GM23338 (cell line): ENCODE measurements at regions not wholly inside any gene's neighbourhood (a gene's known extent, or its start where the extent isn't known, plus 50 kb on each side); places are given as distances from the start of the nearest gene placed in this dataset.

ENCODE experiments used
- ATAC-seq: fragments of 200-7000 bp; cut with Tn5 transposase; 3 replicates; pipeline ENCODE4 v1.9.1; 2020
- DNase-seq: peaks from one replicate; pipeline ENCODE4 v3.0.0-alpha.2; 2015; ENCODE audit warnings: low spot score
- H2AFZ ChIP-seq: fragments of 200-600 bp; sonication (generic); 2 replicates; pipeline ENCODE4 v1.8.0; 2016; ENCODE audit warnings: antibody characterized with exemption, mild to moderate bottlenecking, moderate library complexity
- H3F3A ChIP-seq: fragments of 200-600 bp; sonication (generic); replicated peaks from 2 replicates; pipeline ENCODE4 v1.8.0; 2017; ENCODE audit warnings: antibody characterized with exemption, mixed run types, low read depth
- H3K27ac ChIP-seq: fragments of 200-600 bp; sonication (generic); 2 replicates; pipeline ENCODE4 v1.6.1; 2016; ENCODE audit warnings: low read depth
- H3K27me3 ChIP-seq: fragments of 200-600 bp; sonication (generic); 2 replicates; pipeline ENCODE4 v1.8.0; 2016; ENCODE audit warnings: mild to moderate bottlenecking, mixed run types, moderate library complexity; ENCODE audit not compliant: insufficient read depth
- H3K36me3 ChIP-seq: fragments of 200-600 bp; sonication (generic); 2 replicates; pipeline ENCODE4 v1.8.0; 2016; ENCODE audit warnings: mild to moderate bottlenecking; ENCODE audit not compliant: insufficient read depth
- H3K4me1 ChIP-seq: fragments of 200-600 bp; sonication (generic); 2 replicates; pipeline ENCODE4 v1.8.0; 2016; ENCODE audit warnings: mild to moderate bottlenecking, moderate library complexity; ENCODE audit not compliant: insufficient read depth
- H3K4me2 ChIP-seq: fragments of 200-600 bp; sonication (generic); 2 replicates; pipeline ENCODE4 v1.7.1; 2017; ENCODE audit warnings: mixed run types
- H3K4me3 ChIP-seq: fragments of 200-600 bp; sonication (generic); 2 replicates; pipeline ENCODE4 v1.6.1; 2016; ENCODE audit warnings: mixed run types
- H3K79me2 ChIP-seq: fragments of 200-600 bp; sonication (generic); replicated peaks from 2 replicates; pipeline ENCODE4 v1.8.0; 2017; ENCODE audit warnings: mild to moderate bottlenecking; ENCODE audit not compliant: insufficient read depth
- H3K9me2 ChIP-seq: fragments of 200-600 bp; sonication (generic); 2 replicates; pipeline ENCODE4 v1.8.0; 2017; ENCODE audit not compliant: insufficient read depth
- H4K20me1 ChIP-seq: fragments of 200-600 bp; sonication (generic); replicated peaks from 2 replicates; pipeline ENCODE4 v1.8.0; 2017; ENCODE audit warnings: mild to moderate bottlenecking; ENCODE audit not compliant: insufficient read depth
- H3K27ac Mint-ChIP-seq: 2 replicates; pipeline ENCODE4 v1.8.0; 2020; ENCODE audit warnings: inconsistent platforms, mild to moderate bottlenecking, moderate library complexity, mixed read lengths
- H3K27me3 Mint-ChIP-seq: 3 replicates; pipeline ENCODE4 v1.8.0; 2022; ENCODE audit warnings: low read depth, mild to moderate bottlenecking, moderate library complexity, mixed read lengths, inconsistent platforms; ENCODE audit not compliant: insufficient read depth, poor library complexity
- H3K36me3 Mint-ChIP-seq: 3 replicates; pipeline ENCODE4 v1.8.0; 2021; ENCODE audit warnings: low read depth, mild to moderate bottlenecking, inconsistent platforms, moderate library complexity, mixed read lengths
- H3K4me1 Mint-ChIP-seq: 3 replicates; pipeline ENCODE4 v1.8.0; 2020; ENCODE audit warnings: mild to moderate bottlenecking, inconsistent platforms, mixed read lengths
- H3K4me3 Mint-ChIP-seq: 3 replicates; pipeline ENCODE4 v1.8.0; 2021; ENCODE audit warnings: moderate library complexity, mild to moderate bottlenecking, inconsistent platforms, mixed read lengths
- H3K9me3 Mint-ChIP-seq: 3 replicates; pipeline ENCODE4 v1.8.0; 2020; ENCODE audit warnings: moderate library complexity, mild to moderate bottlenecking, inconsistent platforms, mixed read lengths
- CREB1 ChIP-seq: fragments of 250-450 bp; sonication (Bioruptor Pico); IDR thresholded peaks from 2 replicates; pipeline ENCODE4 v1.5.0; 2020; ENCODE audit warnings: low read depth, mild to moderate bottlenecking, moderate library complexity
- CTCF ChIP-seq, 2 experiments: fragments of 200-600 bp in 1 of 2; sonication (generic) in 1 of 2; conservative IDR thresholded peaks; 2 replicates each; pipeline versions ENCODE4 v1.5.1 to v1.6.1; 2016 to 2017; ENCODE audit warnings: antibody characterized with exemption in 2 of 2, low read depth in 2 of 2, mild to moderate bottlenecking in 2 of 2, moderate library complexity in 1 of 2
- ETS1 ChIP-seq: IDR thresholded peaks from 2 replicates; pipeline ENCODE4 v1.6.1; 2016; ENCODE audit warnings: antibody characterized with exemption
- EZH2 ChIP-seq: fragments of 200-600 bp; sonication (generic); IDR thresholded peaks from one replicate; pipeline ENCODE4 v1.8.0; 2017; ENCODE audit warnings: antibody characterized with exemption, mild to moderate bottlenecking, low read depth; ENCODE audit not compliant: unreplicated experiment
- EZH2phosphoT487 ChIP-seq: fragments of 200-600 bp; sonication (generic); IDR thresholded peaks from one replicate; pipeline ENCODE4 v1.8.1; 2018; ENCODE audit warnings: antibody characterized with exemption; ENCODE audit not compliant: unreplicated experiment
- JUNB ChIP-seq: IDR thresholded peaks from one replicate; pipeline ENCODE4 v1.6.1; 2016; ENCODE audit warnings: antibody characterized with exemption; ENCODE audit not compliant: unreplicated experiment
- NANOG ChIP-seq: IDR thresholded peaks from 2 replicates; pipeline ENCODE4 v1.6.1; 2016; ENCODE audit warnings: antibody characterized with exemption, borderline replicate concordance
- REST ChIP-seq: IDR thresholded peaks from one replicate; pipeline ENCODE4 v1.6.1; 2018; ENCODE audit warnings: antibody characterized with exemption; ENCODE audit not compliant: unreplicated experiment
- STAT1 ChIP-seq: IDR thresholded peaks from one replicate; pipeline ENCODE4 v1.6.1; 2016; ENCODE audit warnings: antibody characterized with exemption; ENCODE audit not compliant: unreplicated experiment
- ZNF331 ChIP-seq: fragments of 250-450 bp; sonication (Bioruptor Pico); IDR thresholded peaks from 2 replicates; pipeline ENCODE4 v1.5.0; 2020; ENCODE audit warnings: low read depth, mild to moderate bottlenecking, moderate library complexity
- ZNF462 ChIP-seq: fragments of 250-450 bp; sonication (Bioruptor Pico); IDR thresholded peaks from 2 replicates; pipeline ENCODE4 v1.5.0; 2020; ENCODE audit warnings: mild to moderate bottlenecking, moderate library complexity

- TF ChIP-seq ETS1 = no peak
- TF ChIP-seq CREB1 (CRISPR knock-in tag) = no peak
- TF ChIP-seq NANOG = no peak
- TF ChIP-seq EZH2 = no peak
Observed at GRCh38 chr4:81580346-81580993, 108.8 kb upstream of the RASGEF1B start (continued).

- peaks cover 10% of the 10 kb centered on the region for H3K36me3 Mint-ChIP-seq
- Histone ChIP-seq H2AFZ (peak overlapping the region; percentile 39; the same call in 1 of the 2 replicates), H4K20me1 (no peaks in the 10 kb centered on the region), H3K4me2 (no peak overlapping the region), H3K4me3 (no peak overlapping the region), H3K79me2 (no peaks in the 10 kb centered on the region), H3F3A (no peaks in the 10 kb centered on the region), H3K27ac (no peak overlapping the region), H3K9me2 (peaks cover 5% of the 10 kb centered on the region; the same call in 1 of the 2 replicates), H3K36me3 (no peaks in the 10 kb centered on the region), H3K4me1 (peaks cover 13% of the 10 kb centered on the region), H3K27me3 (no peaks in the 10 kb centered on the region)
- peaks cover 22% of the 10 kb centered on the region; the same call in 2 of the 3 replicates for H3K4me1 Mint-ChIP-seq
- H3K4me3 Mint-ChIP-seq = no peak overlapping the region
- DNase-seq = no peak
- peaks cover 5% of the 10 kb centered on the region for H3K9me3 Mint-ChIP-seq
- H3K27me3 Mint-ChIP-seq = peaks cover 2% of the 10 kb centered on the region
- ATAC-seq = no peak
- H3K27ac Mint-ChIP-seq = no peak overlapping the region; the same call in 1 of the 2 replicates
- TF ChIP-seq NANOG (no peak), REST (no peak), ZNF331 (no peak), ETS1 (no peak), JUNB (no peak), EZH2phosphoT487 (no peak), STAT1 (no peak), CTCF (conservative IDR thresholded peaks at IDR 0.05; ENCODE audit: low read depth in 2 of 2) (no peak), ZNF462 (CRISPR knock-in tag) (no peak)
Observed at GRCh38 chr4:81577392-81577791, 105.7 kb upstream of the RASGEF1B start.
